H9 (cell line): ENCODE measurements at regions not wholly inside any gene's neighbourhood (a gene's known extent, or its start where the extent isn't known, plus 50 kb on each side); places are given as distances from the start of the nearest gene placed in this dataset.

Source experiments
- DNase-seq: peaks from one replicate; pipeline ENCODE4 v3.0.0-alpha.2; 2017
- H2AFZ ChIP-seq: one replicate; pipeline ENCODE4 v1.6.1; 2013; ENCODE audit warnings: mild to moderate bottlenecking, low read length, control low read depth, moderate library complexity
- H2AK5ac ChIP-seq: 2 replicates; pipeline ENCODE4 v1.6.1; 2013; ENCODE audit warnings: low read length, control low read depth, mixed read lengths; ENCODE audit not compliant: insufficient read length
- H2BK120ac ChIP-seq: one replicate; pipeline ENCODE4 v1.6.1; 2013; ENCODE audit warnings: low read depth, mild to moderate bottlenecking, low read length, control low read depth, inconsistent platforms; ENCODE audit not compliant: poor library complexity, severe bottlenecking
- H2BK12ac ChIP-seq: 2 replicates; pipeline ENCODE4 v1.6.1; 2013; ENCODE audit warnings: low read length, control low read depth, mixed read lengths, low read depth; ENCODE audit not compliant: insufficient read length
- H2BK15ac ChIP-seq: 2 replicates; pipeline ENCODE4 v1.6.1; 2013; ENCODE audit warnings: low read depth, low read length, control low read depth
- H2BK20ac ChIP-seq: one replicate; pipeline ENCODE4 v1.6.1; 2013; ENCODE audit warnings: low read depth, mild to moderate bottlenecking, low read length, control low read depth, inconsistent platforms; ENCODE audit not compliant: poor library complexity, severe bottlenecking
- H2BK5ac ChIP-seq: 2 replicates; pipeline ENCODE4 v1.6.1; 2013; ENCODE audit warnings: low read length, control low read depth, mixed read lengths; ENCODE audit not compliant: insufficient read length
- H3K14ac ChIP-seq: 2 replicates; pipeline ENCODE4 v1.6.1; 2013; ENCODE audit warnings: low read length, control low read depth; ENCODE audit not compliant: insufficient read depth
- H3K18ac ChIP-seq: 2 replicates; pipeline ENCODE4 v1.6.1; 2013; ENCODE audit warnings: low read depth, mild to moderate bottlenecking, mixed read lengths, low read length, control low read depth; ENCODE audit not compliant: insufficient read length
- H3K23ac ChIP-seq: 2 replicates; pipeline ENCODE4 v1.6.1; 2013; ENCODE audit warnings: low read length, control low read depth, mixed read lengths, low read depth; ENCODE audit not compliant: insufficient read length
- H3K23me2 ChIP-seq: 2 replicates; pipeline ENCODE4 v1.6.1; 2013; ENCODE audit warnings: low read depth, mild to moderate bottlenecking, mixed read lengths, low read length, control low read depth; ENCODE audit not compliant: insufficient read length, poor library complexity, severe bottlenecking
- H3K27ac ChIP-seq: 2 replicates; pipeline ENCODE4 v1.5.1; 2013; ENCODE audit warnings: low read length, control low read depth, mixed read lengths, low read depth; ENCODE audit not compliant: insufficient read length
- H3K27me3 ChIP-seq: 2 replicates; pipeline ENCODE4 v1.6.1; 2013; ENCODE audit warnings: low read length, control low read depth, inconsistent platforms; ENCODE audit not compliant: insufficient read depth
- H3K4ac ChIP-seq: 2 replicates; pipeline ENCODE4 v1.6.1; 2013; ENCODE audit warnings: low read depth, mild to moderate bottlenecking, control low read depth, inconsistent platforms, low read length, moderate library complexity
- H3K4me1 ChIP-seq: 2 replicates; pipeline ENCODE4 v1.6.1; 2013; ENCODE audit warnings: low read length, control low read depth, inconsistent platforms; ENCODE audit not compliant: insufficient read depth
- H3K4me2 ChIP-seq: 2 replicates; pipeline ENCODE4 v1.6.1; 2013; ENCODE audit warnings: low read length, control low read depth, mixed read lengths; ENCODE audit not compliant: insufficient read length, insufficient read depth
- H3K56ac ChIP-seq: 2 replicates; pipeline ENCODE4 v1.6.1; 2013; ENCODE audit warnings: low read depth, mild to moderate bottlenecking, mixed read lengths, low read length, control low read depth; ENCODE audit not compliant: insufficient read length
- H3K79me1 ChIP-seq: 2 replicates; pipeline ENCODE4 v1.6.1; 2013; ENCODE audit warnings: low read depth, mild to moderate bottlenecking, moderate library complexity, low read length, control low read depth, inconsistent platforms; ENCODE audit not compliant: insufficient read depth, poor library complexity, severe bottlenecking
- H3K79me2 ChIP-seq: 2 replicates; pipeline ENCODE4 v1.6.1; 2013; ENCODE audit warnings: low read length, control low read depth, inconsistent platforms; ENCODE audit not compliant: insufficient read depth
- H3K9ac ChIP-seq: 2 replicates; pipeline ENCODE4 v1.6.1; 2013; ENCODE audit warnings: low read length, control low read depth, mixed read lengths; ENCODE audit not compliant: insufficient read length; ENCODE audit errors: extremely low read depth
- H3K9me3 ChIP-seq: one replicate; pipeline ENCODE4 v1.6.1; 2013; ENCODE audit warnings: low read depth, low read length, inconsistent platforms; ENCODE audit not compliant: control insufficient read depth
- H3T11ph ChIP-seq: one replicate; pipeline ENCODE4 v1.6.1; 2013; ENCODE audit warnings: mild to moderate bottlenecking, low read length, control low read depth, inconsistent platforms
- H4K20me1 ChIP-seq: one replicate; pipeline ENCODE4 v1.6.1; 2013; ENCODE audit not compliant: control insufficient read depth, insufficient read length, insufficient read depth
- H4K5ac ChIP-seq: 2 replicates; pipeline ENCODE4 v1.6.1; 2013; ENCODE audit warnings: low read depth, mild to moderate bottlenecking, mixed read lengths, low read length, control low read depth; ENCODE audit not compliant: insufficient read length
- H4K8ac ChIP-seq: replicated peaks from 2 replicates; pipeline ENCODE4 v1.6.1; 2013; ENCODE audit warnings: low read length, control low read depth, mixed read lengths, low read depth; ENCODE audit not compliant: insufficient read length
- H4K91ac ChIP-seq: 2 replicates; pipeline ENCODE4 v1.6.1; 2013; ENCODE audit warnings: low read depth, mild to moderate bottlenecking, moderate library complexity, mixed read lengths, low read length, control low read depth; ENCODE audit not compliant: insufficient read length
- H3K27ac Mint-ChIP-seq, 3 experiments: 2 replicates in 2 of 3; 3 replicates in 1 of 3; pipeline ENCODE4 v1.8.0; 2020 to 2021; ENCODE audit warnings: mixed read lengths in 3 of 3, mild to moderate bottlenecking in 1 of 3, moderate library complexity in 1 of 3
- H3K27me3 Mint-ChIP-seq: 2 replicates; pipeline ENCODE4 v1.8.0; 2021; ENCODE audit warnings: low read depth, mild to moderate bottlenecking, moderate library complexity, mixed read lengths
- H3K36me3 Mint-ChIP-seq, 3 experiments: 2 replicates in 2 of 3; 3 replicates in 1 of 3; pipeline ENCODE4 v1.8.0; 2020 to 2021; ENCODE audit warnings: low read depth in 3 of 3, mixed read lengths in 3 of 3; ENCODE audit not compliant: insufficient read depth in 1 of 3
- H3K4me1 Mint-ChIP-seq, 2 experiments: 2 replicates each; pipeline ENCODE4 v1.8.0; 2020; ENCODE audit warnings: mixed read lengths in 2 of 2
- H3K4me3 Mint-ChIP-seq, 2 experiments: 2 replicates in 1 of 2; 3 replicates in 1 of 2; pipeline ENCODE4 v1.8.0; 2020 to 2021; ENCODE audit warnings: mild to moderate bottlenecking in 2 of 2, mixed read lengths in 2 of 2, moderate library complexity in 1 of 2
- H3K9me3 Mint-ChIP-seq, 2 experiments: 2 replicates in 1 of 2; 3 replicates in 1 of 2; pipeline ENCODE4 v1.8.0; 2020; ENCODE audit warnings: mild to moderate bottlenecking in 2 of 2, mixed read lengths in 2 of 2, moderate library complexity in 1 of 2
- WGBS: extraction: QIAGEN DNeasy Blood & Tissue Kit; methylation state at CpG from one replicate; pipeline ENCODE4 v1.1.7; 2013; ENCODE audit warnings: missing lambda C conversion rate, low lambda C conversion rate, mixed read lengths; ENCODE audit not compliant: insufficient read length; ENCODE audit errors: extremely low coverage; 5-methylcytosine and 5-hydroxymethylcytosine counted together
- TF ChIP-seq, protein P1 (sequence below): fragments of 200-600 bp; sonication (generic); conservative IDR thresholded peaks from 3 replicates; pipeline ENCODE4 v1.8.0; 2021; ENCODE audit warnings: antibody characterized with exemption, mild to moderate bottlenecking

DNA sequence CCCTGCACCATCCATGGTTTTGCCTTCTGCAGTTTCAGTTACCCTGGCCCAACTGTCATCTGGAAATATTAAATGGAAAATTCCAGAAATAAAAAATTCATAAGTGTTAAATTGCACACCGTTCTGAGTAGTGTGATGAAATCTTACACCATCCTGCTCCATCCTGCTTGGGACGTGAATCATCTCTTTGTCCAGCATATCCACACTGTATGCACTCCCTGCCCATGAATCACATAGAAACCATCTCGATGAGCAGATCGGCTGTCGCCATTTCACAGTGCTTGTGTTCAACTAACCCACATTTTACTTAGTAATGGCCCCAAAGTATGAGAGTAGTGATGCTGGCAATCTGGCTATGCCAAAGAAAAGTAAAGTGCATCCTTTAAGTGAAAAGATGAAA is 105.9 kb upstream of the ID4 start:
- Mint-ChIP-seq H3K4me1 (peaks cover 36 to 48% of the 10 kb centered on the region in 2 experiments), H3K27me3 (no peaks in the 10 kb centered on the region), H3K9me3 (peaks cover 10 to 15% of the 10 kb centered on the region in 2 experiments), H3K36me3 (peaks cover 7 to 19% (median 8%) of the 10 kb centered on the region in 3 experiments; a peak in 6 of 7 replicates), H3K27ac (no peak overlapping the region), H3K4me3 (no peak overlapping the region)
- no peak overlapping the region for H3T11ph ChIP-seq
- no peaks in the 10 kb centered on the region for H4K20me1 ChIP-seq
- H2BK20ac ChIP-seq = no peak overlapping the region
- no peak overlapping the region for H2AK5ac ChIP-seq
- TF ChIP-seq, protein P1, sequence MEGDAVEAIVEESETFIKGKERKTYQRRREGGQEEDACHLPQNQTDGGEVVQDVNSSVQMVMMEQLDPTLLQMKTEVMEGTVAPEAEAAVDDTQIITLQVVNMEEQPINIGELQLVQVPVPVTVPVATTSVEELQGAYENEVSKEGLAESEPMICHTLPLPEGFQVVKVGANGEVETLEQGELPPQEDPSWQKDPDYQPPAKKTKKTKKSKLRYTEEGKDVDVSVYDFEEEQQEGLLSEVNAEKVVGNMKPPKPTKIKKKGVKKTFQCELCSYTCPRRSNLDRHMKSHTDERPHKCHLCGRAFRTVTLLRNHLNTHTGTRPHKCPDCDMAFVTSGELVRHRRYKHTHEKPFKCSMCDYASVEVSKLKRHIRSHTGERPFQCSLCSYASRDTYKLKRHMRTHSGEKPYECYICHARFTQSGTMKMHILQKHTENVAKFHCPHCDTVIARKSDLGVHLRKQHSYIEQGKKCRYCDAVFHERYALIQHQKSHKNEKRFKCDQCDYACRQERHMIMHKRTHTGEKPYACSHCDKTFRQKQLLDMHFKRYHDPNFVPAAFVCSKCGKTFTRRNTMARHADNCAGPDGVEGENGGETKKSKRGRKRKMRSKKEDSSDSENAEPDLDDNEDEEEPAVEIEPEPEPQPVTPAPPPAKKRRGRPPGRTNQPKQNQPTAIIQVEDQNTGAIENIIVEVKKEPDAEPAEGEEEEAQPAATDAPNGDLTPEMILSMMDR = no peak
- no peaks in the 10 kb centered on the region for H3K79me2 ChIP-seq
- no peak overlapping the region for H3K18ac ChIP-seq
- no peak overlapping the region for H2BK15ac ChIP-seq
- no peak overlapping the region for H3K23ac ChIP-seq
- H3K56ac ChIP-seq = no peak overlapping the region
- H3K27me3 ChIP-seq = no peaks in the 10 kb centered on the region
- H2AFZ ChIP-seq = no peak overlapping the region
- H4K5ac ChIP-seq = no peak overlapping the region
- no peak overlapping the region for H2BK5ac ChIP-seq
- no peak overlapping the region for H3K9ac ChIP-seq
- no peak overlapping the region for H3K4me2 ChIP-seq
- no CpG with 5 or more reads among the region's 5 CpGs for WGBS
- H3K27ac ChIP-seq = no peak overlapping the region
- no peaks in the 10 kb centered on the region for H3K79me1 ChIP-seq
- H2BK120ac ChIP-seq = no peak overlapping the region
- no peak overlapping the region for H4K91ac ChIP-seq
- no peak overlapping the region for H3K4ac ChIP-seq
- H3K4me1 ChIP-seq = peaks cover 9% of the 10 kb centered on the region; the same call in 1 of the 2 replicates
- no peak overlapping the region for H4K8ac ChIP-seq
- peaks cover 5% of the 10 kb centered on the region for H3K9me3 ChIP-seq
- H3K14ac ChIP-seq = no peak overlapping the region
- no peak overlapping the region for H2BK12ac ChIP-seq
- DNase-seq = no peak
- no peaks in the 10 kb centered on the region for H3K23me2 ChIP-seq
